SK-N-SH (cell line): ENCODE measurements at regions not wholly inside any gene's neighbourhood (a gene's known extent, or its start where the extent isn't known, plus 50 kb on each side); places are given as distances from the start of the nearest gene placed in this dataset.

Source experiments
- CTCF ChIA-PET: fragments of 300-600, 350-600 bp; formaldehyde crosslinking; extraction: SDS; loops from one replicate; lab custom pipeline; 2021; lab: Yijun Ruan, JAX
- POLR2A ChIA-PET: fragments of 350-600 bp; sonication (Branson Sonifier 250); formaldehyde crosslinking; extraction: SDS; loops from one replicate; lab custom pipeline; 2020; ENCODE audit warnings: antibody characterized with exemption, inconsistent platforms; lab: Yijun Ruan, JAX
- DNase-seq: peaks from one replicate; pipeline ENCODE4 v3.0.0; 2012
- H2AFZ ChIP-seq: fragments of 200-600 bp; sonication (generic); 2 replicates; pipeline ENCODE4 v1.8.1; 2016; ENCODE audit warnings: antibody characterized with exemption, mild to moderate bottlenecking, low read depth
- H3F3A ChIP-seq: fragments of 200-600 bp; sonication (generic); replicated peaks from 2 replicates; pipeline ENCODE3; 2016; ENCODE audit warnings: antibody characterized with exemption, mild to moderate bottlenecking; ENCODE audit not compliant: insufficient read depth
- H3K27ac ChIP-seq, 2 experiments: fragments of 200-500 bp in 1 of 2; fragments of 200-600 bp in 1 of 2; sonication (Bioruptor generic) in 1 of 2; sonication (generic), shearing (Covaris generic) in 1 of 2; 2 replicates each; pipeline versions ENCODE4 v1.5.1 to v1.6.1; 2014 to 2016; ENCODE audit warnings: low read depth in 2 of 2, inconsistent platforms in 1 of 2, low read length in 1 of 2, mild to moderate bottlenecking in 1 of 2, mixed read lengths in 1 of 2
- H3K27me3 ChIP-seq: fragments of 200-600 bp; sonication (generic), shearing (Covaris generic); 2 replicates; pipeline ENCODE4 v1.6.1; 2016; ENCODE audit warnings: mixed run types; ENCODE audit not compliant: insufficient read depth
- H3K36me3 ChIP-seq, 2 experiments: fragments of 200-500 bp in 1 of 2; fragments of 200-600 bp in 1 of 2; sonication (Bioruptor generic) in 1 of 2; sonication (generic) in 1 of 2; replicated peaks in 1 of 2; 2 replicates each; pipeline versions ENCODE3 to v1.5.1; 2014 to 2016; ENCODE audit warnings: low read length in 1 of 2, mild to moderate bottlenecking in 1 of 2; ENCODE audit not compliant: insufficient read depth in 2 of 2, control insufficient read depth in 1 of 2
- H3K4me1 ChIP-seq, 2 experiments: fragments of 200-500 bp in 1 of 2; fragments of 200-600 bp in 1 of 2; sonication (Bioruptor generic) in 1 of 2; sonication (generic), shearing (Covaris generic) in 1 of 2; 2 replicates each; pipeline versions ENCODE4 v1.5.1 to v1.6.1; 2014 to 2016; ENCODE audit warnings: low read depth in 1 of 2, low read length in 1 of 2, mixed run types in 1 of 2; ENCODE audit not compliant: insufficient read depth in 2 of 2, control insufficient read depth in 1 of 2
- H3K4me2 ChIP-seq: fragments of 200-600 bp; sonication (generic), shearing (Covaris generic); 2 replicates; pipeline ENCODE4 v1.6.1; 2017; ENCODE audit warnings: mixed run types
- H3K4me3 ChIP-seq, 2 experiments: fragments of 200-500 bp in 1 of 2; fragments of 200-600 bp in 1 of 2; sonication (Bioruptor generic) in 1 of 2; sonication (generic), shearing (Covaris generic) in 1 of 2; 2 replicates each; pipeline versions ENCODE4 v1.5.1 to v1.8.1; 2014 to 2016; ENCODE audit warnings: low read depth in 2 of 2, inconsistent platforms in 1 of 2, low read length in 1 of 2, mild to moderate bottlenecking in 1 of 2, mixed read lengths in 1 of 2, moderate library complexity in 1 of 2
- H3K79me2 ChIP-seq: fragments of 200-600 bp; sonication (generic); 2 replicates; pipeline ENCODE4 v1.8.1; 2017; ENCODE audit warnings: mild to moderate bottlenecking; ENCODE audit not compliant: insufficient read depth
- H3K9ac ChIP-seq: fragments of 200-600 bp; sonication (generic); 2 replicates; pipeline ENCODE4 v1.6.1; 2017; ENCODE audit warnings: mixed run types
- H3K9me2 ChIP-seq: fragments of 200-600 bp; sonication (generic); 2 replicates; pipeline ENCODE4 v1.6.1; 2017; ENCODE audit warnings: mixed run types
- H3K9me3 ChIP-seq: fragments of 200-600 bp; sonication (generic); 2 replicates; pipeline ENCODE4 v1.6.1; 2017; ENCODE audit warnings: mixed run types, mild to moderate bottlenecking, moderate library complexity
- H4K20me1 ChIP-seq: fragments of 200-600 bp; sonication (generic); 2 replicates; pipeline ENCODE4 v1.6.1; 2017; ENCODE audit warnings: mild to moderate bottlenecking, mixed run types; ENCODE audit not compliant: insufficient read depth
- EP300 ChIP-seq, 2 experiments: IDR thresholded peaks; 2 replicates each; pipeline versions ENCODE4 v1.4.0 to v1.6.1; 2012; ENCODE audit warnings: borderline replicate concordance in 1 of 2, low read depth in 1 of 2, low read length in 1 of 2
- EZH2phosphoT487 ChIP-seq: fragments of 200-600 bp; sonication (generic); IDR thresholded peaks from 2 replicates; pipeline ENCODE4 v1.6.1; 2017; ENCODE audit warnings: low read depth, mixed run types, mild to moderate bottlenecking, antibody characterized with exemption, moderate library complexity, borderline replicate concordance
- FOXJ3 ChIP-seq: sonication (generic); formaldehyde crosslinking; IDR thresholded peaks from 2 replicates; pipeline ENCODE4 v1.5.1; 2020; ENCODE audit warnings: mild to moderate bottlenecking, missing genetic modification reagents
- GABPA ChIP-seq: IDR thresholded peaks from 2 replicates; pipeline ENCODE4 v1.4.0; 2012; ENCODE audit warnings: low read depth, mild to moderate bottlenecking
- GATA2 ChIP-seq: sonication (generic); formaldehyde crosslinking; IDR thresholded peaks from 2 replicates; pipeline ENCODE4 v1.5.0; 2020; ENCODE audit warnings: mild to moderate bottlenecking, missing genetic modification reagents
- MEF2A ChIP-seq: IDR thresholded peaks from 2 replicates; pipeline ENCODE4 v1.4.0; 2012; ENCODE audit warnings: low read depth, borderline replicate concordance
- NFIC ChIP-seq: IDR thresholded peaks from 2 replicates; pipeline ENCODE4 v1.4.0; 2012; ENCODE audit warnings: borderline replicate concordance
- POLR2AphosphoS5 ChIP-seq: IDR thresholded peaks from 2 replicates; pipeline ENCODE4 v1.6.1; 2012; ENCODE audit warnings: low read depth, low read length
- RXRA ChIP-seq: IDR thresholded peaks from 2 replicates; pipeline ENCODE4 v1.4.0; 2012; ENCODE audit warnings: low read depth, mild to moderate bottlenecking, borderline replicate concordance
- TAF1 ChIP-seq: IDR thresholded peaks from 2 replicates; pipeline ENCODE4 v1.6.1; 2012; ENCODE audit warnings: low read depth, mild to moderate bottlenecking, low read length, moderate library complexity, borderline replicate concordance
- YY1 ChIP-seq: IDR thresholded peaks from 2 replicates; pipeline ENCODE4 v1.4.0; 2012; ENCODE audit warnings: low read depth, mild to moderate bottlenecking
- WGBS: methylation state at CpG from one replicate; pipeline ENCODE4 v1.1.6; 2017; ENCODE audit warnings: low lambda C conversion rate; 5-methylcytosine and 5-hydroxymethylcytosine counted together
- TF ChIP-seq, protein P1 (sequence below): fragments of 150-350 bp; IDR thresholded peaks from 2 replicates; pipeline ENCODE4 v1.6.1; 2017; ENCODE audit warnings: antibody characterized with exemption, low read length, low read depth, borderline replicate concordance
- TF ChIP-seq, protein P2 (sequence below): IDR thresholded peaks from 2 replicates; pipeline ENCODE4 v1.4.0; 2012; ENCODE audit warnings: low read depth
- TF ChIP-seq, protein P3 (sequence below): fragments of 150-350 bp; IDR thresholded peaks from 2 replicates; pipeline ENCODE4 v1.6.1; 2016; ENCODE audit warnings: mild to moderate bottlenecking, low read depth, low read length

DNA sequence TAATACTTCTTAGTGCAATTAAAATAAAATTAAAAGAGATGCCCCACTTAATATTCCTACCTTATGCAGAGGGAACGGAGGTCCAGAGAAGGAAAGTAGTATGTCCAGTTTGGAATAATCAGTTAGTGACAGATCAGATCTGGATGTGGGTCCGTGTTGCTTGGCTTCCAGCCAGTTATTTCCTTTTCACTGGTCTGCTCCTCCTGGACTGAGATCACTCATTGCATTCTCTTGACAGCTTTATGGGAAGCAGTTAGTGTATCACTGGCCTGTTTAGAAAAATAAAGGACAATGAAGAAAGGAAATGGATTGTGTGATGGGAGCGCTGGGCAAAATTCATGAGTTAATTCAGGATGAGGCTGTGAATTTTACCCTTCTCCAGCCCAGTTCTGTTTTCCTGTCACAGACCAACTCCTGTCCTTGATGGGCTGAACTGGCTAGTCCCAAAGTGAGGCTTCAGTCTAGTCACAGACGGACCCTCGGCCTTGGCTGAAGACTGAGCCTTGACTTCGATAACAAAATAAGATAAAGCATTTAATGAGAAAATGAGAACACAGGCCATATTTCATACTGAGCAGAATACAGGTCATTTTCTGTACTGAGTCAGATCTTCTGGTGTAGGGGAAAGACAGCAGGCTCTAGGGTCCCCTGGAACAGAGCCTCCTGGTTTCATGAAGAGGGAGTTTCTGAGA, 85.2 kb upstream of the TRABD2B start:
- DNase-seq, result peak; percentile 65

DNA sequence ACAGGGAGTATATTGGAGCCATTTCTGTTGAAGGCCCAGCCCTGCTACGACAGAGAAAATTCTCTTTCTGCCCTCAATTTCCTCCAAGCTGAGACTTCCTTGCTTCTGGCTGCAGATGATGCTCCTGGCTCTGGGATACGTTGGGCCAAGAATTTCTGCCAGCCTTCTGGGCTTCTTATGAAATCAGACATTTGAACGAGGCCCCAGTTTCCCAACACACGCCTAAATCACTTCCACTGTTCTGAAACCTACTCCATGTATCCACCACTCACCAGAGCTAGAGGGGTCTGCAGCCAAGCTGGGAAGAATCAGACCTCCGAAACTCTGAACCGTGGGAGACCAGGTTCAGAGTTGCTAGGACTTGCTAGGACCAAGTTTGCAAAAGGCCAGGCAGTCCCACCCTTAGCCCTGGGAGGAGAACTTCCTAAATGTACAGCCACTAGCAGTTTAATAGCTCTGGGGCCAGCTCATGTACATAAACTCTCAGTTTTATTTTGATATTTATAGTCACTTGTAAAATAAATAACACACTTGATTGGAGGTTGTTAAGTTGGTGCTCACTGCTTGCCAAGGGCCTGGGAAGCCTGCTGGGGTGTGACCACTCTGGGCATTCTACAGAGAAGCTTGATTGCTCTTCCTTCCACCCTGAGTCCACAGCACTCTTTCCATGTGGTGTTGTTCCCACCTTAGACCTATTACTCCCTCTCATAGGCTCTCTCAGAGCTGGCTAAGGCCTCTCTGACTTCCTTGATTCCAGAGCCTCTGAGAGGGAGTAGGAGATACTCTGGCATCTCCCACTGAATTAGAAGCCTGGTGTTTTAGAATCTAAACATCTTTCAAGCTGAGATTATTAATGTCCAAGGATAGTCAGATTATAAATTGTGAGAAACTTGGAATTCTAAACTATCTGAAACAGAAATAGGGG, 83.4 kb upstream of the TRABD2B start:
- no peaks in the 10 kb centered on the region for H3K9me2 ChIP-seq
- no peaks in the 10 kb centered on the region for H3K79me2 ChIP-seq
- TF ChIP-seq, protein P1, sequence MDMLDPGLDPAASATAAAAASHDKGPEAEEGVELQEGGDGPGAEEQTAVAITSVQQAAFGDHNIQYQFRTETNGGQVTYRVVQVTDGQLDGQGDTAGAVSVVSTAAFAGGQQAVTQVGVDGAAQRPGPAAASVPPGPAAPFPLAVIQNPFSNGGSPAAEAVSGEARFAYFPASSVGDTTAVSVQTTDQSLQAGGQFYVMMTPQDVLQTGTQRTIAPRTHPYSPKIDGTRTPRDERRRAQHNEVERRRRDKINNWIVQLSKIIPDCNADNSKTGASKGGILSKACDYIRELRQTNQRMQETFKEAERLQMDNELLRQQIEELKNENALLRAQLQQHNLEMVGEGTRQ, result no peak
- TF ChIP-seq POLR2AphosphoS5 (no peak), GATA2 (CRISPR knock-in tag) (no peak), FOXJ3 (CRISPR knock-in tag) (no peak), EP300 (IDR thresholded peaks at IDR 0.05; ENCODE audit: borderline replicate concordance in 1 of 2, low read depth in 1 of 2, low read length in 1 of 2) (no peak), MEF2A (no peak), RXRA (no peak), NFIC (no peak), EZH2phosphoT487 (no peak), TAF1 (no peak), GABPA (no peak)
- TF ChIP-seq, protein P2, sequence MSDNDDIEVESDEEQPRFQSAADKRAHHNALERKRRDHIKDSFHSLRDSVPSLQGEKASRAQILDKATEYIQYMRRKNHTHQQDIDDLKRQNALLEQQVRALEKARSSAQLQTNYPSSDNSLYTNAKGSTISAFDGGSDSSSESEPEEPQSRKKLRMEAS, result no peak
- TF ChIP-seq, protein P3, sequence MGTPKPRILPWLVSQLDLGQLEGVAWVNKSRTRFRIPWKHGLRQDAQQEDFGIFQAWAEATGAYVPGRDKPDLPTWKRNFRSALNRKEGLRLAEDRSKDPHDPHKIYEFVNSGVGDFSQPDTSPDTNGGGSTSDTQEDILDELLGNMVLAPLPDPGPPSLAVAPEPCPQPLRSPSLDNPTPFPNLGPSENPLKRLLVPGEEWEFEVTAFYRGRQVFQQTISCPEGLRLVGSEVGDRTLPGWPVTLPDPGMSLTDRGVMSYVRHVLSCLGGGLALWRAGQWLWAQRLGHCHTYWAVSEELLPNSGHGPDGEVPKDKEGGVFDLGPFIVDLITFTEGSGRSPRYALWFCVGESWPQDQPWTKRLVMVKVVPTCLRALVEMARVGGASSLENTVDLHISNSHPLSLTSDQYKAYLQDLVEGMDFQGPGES, result no peak
- H3K9ac ChIP-seq, result no peak overlapping the region
- H3K4me3 ChIP-seq, result no peak overlapping the region
- H2AFZ ChIP-seq, result no peak overlapping the region
- POLR2A ChIA-PET, result no interaction called here
- H3K27me3 ChIP-seq, result no peaks in the 10 kb centered on the region; the same call in 1 of the 2 replicates
- WGBS, result 51% methylated on average over 6 of the region's 6 CpGs
- H3K36me3 ChIP-seq, result no peaks in the 10 kb centered on the region
- H3F3A ChIP-seq, result no peaks in the 10 kb centered on the region
- no peak overlapping the region for H3K4me2 ChIP-seq
- DNase-seq, result no peak
- H4K20me1 ChIP-seq, result no peaks in the 10 kb centered on the region
- no peaks in the 10 kb centered on the region for H3K9me3 ChIP-seq
- H3K27ac ChIP-seq, result no peak overlapping the region
- CTCF ChIA-PET, result interaction anchor here (0.7 to 3.9 kb wide), 8 partner anchors 8 to 122 kb away, joined by 3 to 25 read pairs (median 5); partner anchors contain the start of gene TRABD2B
- peaks cover 0 to 8% of the 10 kb centered on the region in 2 experiments; a peak in 1 of 4 replicates for H3K4me1 ChIP-seq

More for the DNA sequence above, 85.2 kb upstream of the TRABD2B start:
- POLR2A ChIA-PET, result no interaction called here
- Histone ChIP-seq H3K79me2 (no peaks in the 10 kb centered on the region), H3K9me3 (no peaks in the 10 kb centered on the region), H3F3A (no peaks in the 10 kb centered on the region), H3K27ac (no peak overlapping the region), H3K4me3 (no peak overlapping the region), H3K36me3 (no peaks in the 10 kb centered on the region), H3K4me1 (peaks cover 0 to 8% of the 10 kb centered on the region in 2 experiments; a peak in 1 of 4 replicates), H3K4me2 (no peak overlapping the region), H3K27me3 (no peaks in the 10 kb centered on the region; the same call in 1 of the 2 replicates), H2AFZ (no peak overlapping the region; the same call in 1 of the 2 replicates), H4K20me1 (no peaks in the 10 kb centered on the region), H3K9ac (no peak overlapping the region), H3K9me2 (no peaks in the 10 kb centered on the region)
- WGBS, result 11% methylated on average over 6 of the region's 6 CpGs
- TF ChIP-seq YY1 (no peak), GATA2 (CRISPR knock-in tag) (peak; percentile 45)
- TF ChIP-seq, protein P3, result no peak
- CTCF ChIA-PET, result interaction anchor here (0.6 to 3.9 kb wide), 6 partner anchors 11 to 1908 kb away, joined by 3 to 25 read pairs (median 5); no protein-coding TSS in a partner anchor
